Colonic mucosa (tissue), 4 donors: ENCODE measurements at regions not wholly inside any gene's neighbourhood (a gene's known extent, or its start where the extent isn't known, plus 50 kb on each side); places are given as distances from the start of the nearest gene placed in this dataset.

Experiments
- DNase-seq: peaks from one replicate; pipeline ENCODE4 v3.0.0-alpha.2; 2020
- H3K27ac ChIP-seq: fragments of 200-600 bp; one replicate; pipeline ENCODE4 v1.8.0; 2021
- H3K27me3 ChIP-seq: fragments of 200-600 bp; one replicate; pipeline ENCODE4 v1.8.0; 2021
- H3K36me3 ChIP-seq: fragments of 200-600 bp; one replicate; pipeline ENCODE4 v1.8.0; 2021
- H3K4me1 ChIP-seq: fragments of 200-600 bp; one replicate; pipeline ENCODE4 v1.8.0; 2021; ENCODE audit warnings: mild to moderate bottlenecking
- H3K4me3 ChIP-seq: fragments of 200-600 bp; one replicate; pipeline ENCODE4 v1.8.0; 2021
- H3K9ac ChIP-seq, 2 donors: one replicate each; pipeline ENCODE4 v1.7.0; 2013; ENCODE audit warnings: control low read depth in 2 of 2, low read depth in 2 of 2, low read length in 2 of 2
- H3K9me3 ChIP-seq: fragments of 200-600 bp; one replicate; pipeline ENCODE4 v1.8.0; 2021
- CTCF ChIP-seq: fragments of 200-600 bp; IDR thresholded peaks from one replicate; pipeline ENCODE4 v1.8.0; 2022; ENCODE audit warnings: antibody characterized with exemption, mild to moderate bottlenecking
- intact Hi-C: fragments of 100-400 bp; cut with DNase I; formaldehyde crosslinking; loops from one replicate; pipeline ENCODE4 v1.14.1; 2022
- donor health status: healthy.
- donor health status: DM: no; HTN: no; CAD: no.
- donor health status: DM: no; HTN: no; CAD: no.

- Histone ChIP-seq H3K27me3 (no peaks in the 10 kb centered on the region), H3K9ac (no peak overlapping the region), H3K4me1 (no peaks in the 10 kb centered on the region), H3K27ac (no peak overlapping the region), H3K9me3 (no peaks in the 10 kb centered on the region), H3K4me3 (no peak overlapping the region), H3K36me3 (no peaks in the 10 kb centered on the region)
- no peak for DNase-seq
- intact Hi-C loops: no loop called here
- TF ChIP-seq CTCF: no peak
Measured at GRCh38 chr21:27122686-27123085, 155.8 kb upstream of the ADAMTS5 start.

- Histone ChIP-seq H3K36me3 (no peaks in the 10 kb centered on the region), H3K4me3 (no peak overlapping the region), H3K27me3 (no peaks in the 10 kb centered on the region), H3K9me3 (no peaks in the 10 kb centered on the region), H3K27ac (no peak overlapping the region), H3K9ac (no peak overlapping the region), H3K4me1 (no peaks in the 10 kb centered on the region)
- TF ChIP-seq CTCF: no peak
- intact Hi-C loops: no loop called here
- DNase-seq: no peak
Measured at GRCh38 chr21:27114111-27114510, 147.2 kb upstream of the ADAMTS5 start.

GRCh38 chr21:27112186-27112585 is 145.3 kb upstream of the ADAMTS5 start:
- H3K36me3 ChIP-seq: no peaks in the 10 kb centered on the region
- no peaks in the 10 kb centered on the region for H3K27me3 ChIP-seq
- H3K4me1 ChIP-seq: no peaks in the 10 kb centered on the region
- H3K9me3 ChIP-seq: no peaks in the 10 kb centered on the region
- intact Hi-C loops: no loop called here
- no peak overlapping the region for H3K4me3 ChIP-seq
- no peak overlapping the region for H3K27ac ChIP-seq
- no peak for DNase-seq
- H3K9ac ChIP-seq: no peak overlapping the region
- no peak for TF ChIP-seq CTCF

- Histone ChIP-seq H3K4me1 (no peaks in the 10 kb centered on the region), H3K27ac (no peak overlapping the region), H3K9ac (no peak overlapping the region), H3K27me3 (no peaks in the 10 kb centered on the region), H3K4me3 (no peak overlapping the region), H3K9me3 (no peaks in the 10 kb centered on the region), H3K36me3 (no peaks in the 10 kb centered on the region)
- DNase-seq: no peak
- intact Hi-C loops: no loop called here
- TF ChIP-seq CTCF: no peak
Measured at GRCh38 chr21:27110956-27111355, 144.1 kb upstream of the ADAMTS5 start.

GRCh38 chr21:27108701-27109100 is 141.8 kb upstream of the ADAMTS5 start:
- intact Hi-C loops: no loop called here
- no peaks in the 10 kb centered on the region for H3K4me1 ChIP-seq
- H3K9me3 ChIP-seq: no peaks in the 10 kb centered on the region
- TF ChIP-seq CTCF: no peak
- no peak for DNase-seq
- H3K9ac ChIP-seq: no peak overlapping the region
- H3K4me3 ChIP-seq: no peak overlapping the region
- no peaks in the 10 kb centered on the region for H3K27me3 ChIP-seq
- no peak overlapping the region for H3K27ac ChIP-seq
- no peaks in the 10 kb centered on the region for H3K36me3 ChIP-seq

- H3K4me3 ChIP-seq: no peak overlapping the region
- H3K9me3 ChIP-seq: no peaks in the 10 kb centered on the region
- H3K27ac ChIP-seq: no peak overlapping the region
- DNase-seq: no peak
- H3K36me3 ChIP-seq: no peaks in the 10 kb centered on the region
- H3K9ac ChIP-seq: no peak overlapping the region
- no peaks in the 10 kb centered on the region for H3K4me1 ChIP-seq
- H3K27me3 ChIP-seq: no peaks in the 10 kb centered on the region
- no peak for TF ChIP-seq CTCF
- intact Hi-C loops: no loop called here
Measured at GRCh38 chr21:27108228-27108627, 141.3 kb upstream of the ADAMTS5 start.
